ENCODE measurements at regions not wholly inside any gene's neighbourhood (a gene's known extent, or its start where the extent isn't known, plus 50 kb on each side); places are given as distances from the start of the nearest gene placed in this dataset.
"Not testable (repeated sequence)": the region's sequence is repeated elsewhere in the genome, so short reads cannot be mapped to it uniquely, and the experiment has no call there.

GRCh38 chr1:29801561-29801973, 565.2 kb downstream of the PTPRU start:
- peak; percentile 35 for DNase-seq

GRCh38 chr1:29801003-29801402, 564.7 kb downstream of the PTPRU start:
- no peak for DNase-seq

DNA sequence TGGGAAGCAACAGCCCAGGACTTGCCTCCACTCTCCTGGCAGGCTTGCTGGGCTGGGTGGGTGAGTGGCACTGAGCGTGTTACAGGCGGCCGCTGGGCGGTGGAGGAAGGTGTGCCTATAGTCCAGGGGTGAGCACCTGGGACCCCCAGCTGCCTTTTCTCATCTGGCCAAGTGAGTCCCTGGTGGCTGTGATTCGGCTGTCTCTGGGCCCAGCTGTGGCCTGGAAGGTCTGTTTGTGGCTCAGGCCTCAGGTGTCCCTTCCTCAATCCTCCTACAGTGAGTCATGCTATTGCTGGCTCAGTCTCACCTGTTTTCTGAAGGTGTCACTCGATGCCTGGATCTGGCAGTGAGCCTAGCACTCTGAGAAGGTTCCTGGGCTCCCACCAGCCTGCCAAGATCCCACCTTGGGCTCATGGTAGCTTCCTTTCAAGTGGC, 564.2 kb downstream of the PTPRU start:
- DNase-seq, result no peak

- peak; percentile 43 for DNase-seq
Observed at GRCh38 chr1:29800120-29800519, 563.8 kb downstream of the PTPRU start.

DNA sequence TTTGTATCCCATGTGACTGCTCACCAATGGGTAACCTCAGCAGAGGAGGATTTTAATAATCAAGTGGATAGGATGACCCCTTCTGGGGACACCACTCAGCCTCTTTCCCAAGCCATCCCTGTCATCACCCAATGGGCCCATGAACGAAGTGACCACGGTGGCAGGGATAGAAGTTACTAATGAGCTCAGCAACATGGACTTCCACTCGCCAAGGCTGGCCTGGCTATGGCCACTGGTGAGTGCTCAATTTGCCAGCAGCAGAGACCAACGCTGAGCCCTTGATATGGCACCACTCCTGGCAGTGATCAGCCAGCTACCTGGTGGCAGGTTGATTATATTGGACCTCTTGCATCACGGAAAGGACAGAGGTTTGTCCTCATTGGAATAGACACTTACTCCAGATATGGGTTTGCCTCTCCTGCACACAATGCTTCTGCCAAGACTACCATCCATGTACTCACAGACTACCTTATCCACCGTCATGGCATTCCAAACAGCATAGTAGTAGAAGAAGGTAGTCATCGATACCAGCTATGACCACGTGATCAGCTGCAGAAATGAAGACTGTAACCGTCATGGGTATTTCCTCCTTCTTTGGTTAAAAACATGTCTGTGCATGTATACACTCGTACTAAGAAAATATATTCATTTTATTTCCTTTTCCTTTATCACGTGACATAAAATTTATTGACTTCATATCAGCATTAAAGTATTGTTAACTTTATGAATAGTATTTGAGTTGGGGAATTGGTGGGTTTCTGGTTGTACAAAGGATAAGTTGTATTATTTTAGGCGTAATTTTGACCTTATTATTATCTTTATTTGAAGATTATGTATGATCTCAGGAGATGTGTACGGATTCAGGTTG, 562.6 kb downstream of the PTPRU start:
- DNase-seq, result no peak

GRCh38 chr1:29797125-29797524, 560.8 kb downstream of the PTPRU start:
- DNase-seq, result not testable (repeated sequence)

DNA sequence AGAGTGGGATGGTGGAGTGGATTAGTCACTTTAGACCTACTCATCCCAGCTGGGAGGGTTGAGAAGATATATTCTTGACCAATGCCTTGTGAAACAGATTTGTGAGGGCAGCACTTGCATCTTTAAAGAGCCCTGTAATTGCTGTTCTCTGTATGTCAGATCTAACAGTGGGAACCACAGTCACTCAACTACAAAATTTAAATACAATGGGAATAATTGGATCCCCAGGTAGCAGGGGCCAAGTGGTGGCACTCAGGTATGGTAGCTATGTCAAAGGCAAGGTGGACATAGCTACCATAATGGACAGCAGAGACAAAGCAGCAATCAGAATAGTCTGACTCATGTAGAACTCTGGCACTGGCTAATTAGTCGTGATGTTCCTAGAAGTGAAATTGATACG, 559.6 kb downstream of the PTPRU start:
- not testable (repeated sequence) for DNase-seq

DNA sequence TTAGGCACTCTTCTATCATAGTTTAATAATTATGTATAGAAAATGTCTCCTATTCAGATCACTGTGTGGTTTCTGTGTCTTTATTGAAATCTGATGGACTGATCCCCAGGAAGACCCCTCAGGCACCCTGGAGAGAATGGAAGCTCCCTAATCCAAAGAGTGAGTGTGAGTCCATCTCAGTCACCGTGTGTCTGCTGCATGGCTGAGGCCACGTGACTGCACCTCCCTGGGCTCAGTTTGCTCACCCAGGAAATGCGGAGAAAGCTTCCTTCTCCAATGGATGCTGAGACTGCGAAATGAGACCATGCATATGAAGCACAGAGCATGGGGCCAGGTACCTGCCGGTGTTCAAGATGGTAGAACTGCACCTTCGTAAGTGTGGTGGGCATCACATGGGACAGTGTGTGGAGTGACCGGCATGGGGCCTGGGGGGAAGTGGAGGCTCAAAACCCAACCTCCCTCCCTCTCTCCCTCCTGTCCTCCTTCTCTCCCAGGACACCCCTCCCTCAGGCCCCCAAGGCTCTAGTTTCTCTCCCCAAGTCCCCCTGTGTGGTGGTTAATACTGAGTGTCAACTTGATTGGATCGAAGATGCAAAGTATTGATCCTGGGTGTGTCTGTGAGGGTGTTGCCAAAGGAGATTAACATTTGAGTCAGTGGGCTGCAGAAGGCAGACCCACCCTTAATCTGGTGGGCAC, 557.5 kb downstream of the PTPRU start:
- DNase-seq, result no peak

DNA sequence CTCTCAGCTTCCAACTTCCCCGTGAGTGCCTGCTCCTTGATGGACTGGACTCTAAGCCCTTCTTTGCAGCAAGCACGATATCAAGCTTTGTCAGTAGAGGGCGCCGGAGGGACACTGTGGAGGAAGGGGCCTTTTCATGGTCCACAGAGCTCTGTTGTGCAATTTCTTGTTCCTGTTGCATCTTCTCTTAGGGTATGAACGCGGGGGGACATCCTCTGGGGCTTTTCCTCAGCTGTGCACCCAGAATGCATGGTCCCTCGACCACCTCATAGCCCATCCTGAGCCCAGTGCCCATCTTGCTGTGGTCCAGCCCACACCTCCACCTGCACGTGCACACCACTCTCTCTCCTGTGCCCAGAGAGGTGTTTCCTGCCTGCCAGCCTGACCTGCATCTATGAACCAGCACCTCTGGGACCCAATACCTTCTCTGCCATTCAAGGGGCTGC, 556.8 kb downstream of the PTPRU start:
- peak; percentile 93 for DNase-seq

- DNase-seq, result no peak
Observed at GRCh38 chr1:29789910-29790247, 553.6 kb downstream of the PTPRU start.

DNA sequence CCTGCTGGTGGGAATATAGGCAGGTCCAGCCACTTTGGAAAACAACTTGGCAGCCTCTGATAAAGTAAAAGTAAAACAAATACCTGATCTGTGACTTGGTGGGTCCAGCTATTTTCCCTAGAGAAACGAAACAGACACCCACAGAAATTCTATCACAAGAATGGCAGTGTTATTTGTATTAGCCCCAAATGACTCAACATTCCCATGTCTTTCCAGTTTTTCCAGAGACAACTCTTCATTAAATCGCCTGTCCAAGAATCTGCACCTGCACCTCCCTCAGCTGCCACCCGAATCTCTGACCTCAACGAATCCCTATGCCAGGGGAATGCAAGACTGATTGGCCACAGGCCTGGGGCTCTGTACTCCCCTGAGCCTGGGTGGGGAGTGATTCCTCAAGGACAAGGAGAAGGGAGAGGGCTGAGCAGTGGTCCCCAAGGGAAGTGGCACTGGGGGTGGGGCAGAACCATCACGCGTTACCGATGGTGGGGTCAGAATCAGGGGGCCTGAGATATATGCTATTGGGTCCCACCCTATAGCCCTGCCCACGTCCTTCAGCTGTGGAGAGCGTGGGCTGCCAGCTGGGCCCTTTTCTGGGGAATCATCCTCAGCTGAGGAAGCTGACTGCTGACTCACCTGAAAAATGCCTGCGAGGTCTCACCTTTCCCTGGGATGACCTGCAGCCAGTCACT, 553.0 kb downstream of the PTPRU start:
- DNase-seq, result no peak

DNA sequence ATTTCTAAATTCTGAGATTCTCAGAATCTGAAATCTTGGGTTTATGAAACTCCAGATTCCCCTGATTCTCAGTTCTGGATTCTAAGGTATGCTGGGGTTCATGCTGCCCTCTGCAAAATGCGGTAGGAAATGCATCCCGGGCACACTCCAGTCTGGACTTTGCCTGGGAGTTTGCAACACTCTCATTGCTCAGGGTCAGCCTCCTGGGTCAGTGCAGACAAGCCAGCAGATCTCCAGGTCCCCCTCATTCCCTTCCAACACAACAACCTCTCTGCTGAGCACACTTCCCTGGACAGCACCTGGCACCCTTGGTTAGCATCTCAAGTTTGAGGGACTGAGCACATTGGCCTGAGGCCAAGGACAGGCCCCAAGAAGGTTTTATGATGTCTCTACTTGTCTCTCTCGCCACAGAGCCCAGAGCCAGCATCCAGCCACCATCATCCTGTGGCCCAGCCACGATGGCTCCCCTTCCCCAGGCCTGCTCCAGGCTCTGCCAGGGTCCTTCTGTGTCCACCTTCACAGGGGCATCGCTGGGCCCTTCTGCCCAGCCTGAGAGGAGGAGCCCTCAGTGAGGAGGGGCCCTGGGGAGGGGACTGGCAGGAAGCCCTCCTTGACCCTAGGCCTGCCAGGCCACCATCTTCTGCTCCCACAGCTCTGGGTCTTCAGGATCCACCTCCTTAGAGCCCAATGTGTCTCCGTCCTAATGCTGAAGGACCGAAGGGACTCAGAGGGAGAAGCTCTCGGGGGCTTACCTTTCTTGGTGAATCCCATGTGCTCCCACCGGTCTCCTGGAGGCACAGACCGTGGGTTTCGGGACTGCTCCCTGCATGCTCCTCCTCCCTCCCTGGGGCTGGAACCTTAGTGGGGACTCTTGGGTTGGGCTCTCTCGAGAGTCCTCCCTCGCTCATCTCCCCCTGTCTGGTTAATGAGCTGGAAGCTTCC, 550.7 kb downstream of the PTPRU start:
- peak; percentile 25 for DNase-seq

DNA sequence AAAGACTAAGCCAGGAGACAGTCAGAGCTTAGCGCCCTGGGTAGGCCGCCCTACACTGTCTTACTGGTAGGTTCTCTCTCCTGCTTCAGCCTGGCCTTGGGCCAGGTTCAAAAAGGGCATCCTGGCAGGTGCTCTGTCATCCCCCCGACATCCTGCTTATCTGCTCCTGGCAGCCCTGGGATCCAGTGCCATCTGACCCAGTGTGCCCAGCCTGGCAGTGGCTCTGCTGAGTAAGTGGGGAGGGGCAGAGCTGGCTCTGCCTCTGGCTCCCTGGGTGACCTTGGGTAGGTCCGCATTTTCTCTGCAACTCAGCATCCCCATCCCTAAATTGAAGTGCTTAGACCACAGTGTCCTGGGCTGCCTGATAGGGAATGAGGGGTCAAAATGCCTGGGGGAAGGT, 549.9 kb downstream of the PTPRU start:
- no peak for DNase-seq

- no peak for DNase-seq
Observed at GRCh38 chr1:29785554-29785953, 549.2 kb downstream of the PTPRU start.

DNA sequence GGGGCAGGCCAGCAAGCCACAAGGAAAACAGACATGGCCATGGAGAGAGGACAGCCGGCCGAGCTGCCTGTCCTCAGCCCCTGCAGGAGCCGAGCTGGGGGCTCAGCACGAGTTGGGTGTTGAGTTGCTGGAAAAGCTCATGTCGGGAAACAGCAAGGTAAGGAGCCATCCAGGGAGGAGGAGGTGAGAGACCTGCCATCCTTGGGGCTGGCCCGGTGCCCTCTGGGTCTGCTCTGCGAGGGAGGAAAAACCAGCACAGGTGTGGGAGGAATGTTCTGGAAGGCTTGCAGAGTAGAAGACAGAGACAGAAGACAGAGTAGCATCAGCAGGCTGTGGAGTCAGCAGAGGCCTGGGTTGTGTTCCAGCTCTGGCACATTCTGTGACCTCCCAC, 548.8 kb downstream of the PTPRU start:
- DNase-seq, result no peak

GRCh38 chr1:29784276-29785136, 548.2 kb downstream of the PTPRU start:
- DNase-seq, result no peak

- DNase-seq, result no peak
Observed at GRCh38 chr1:29783508-29784275, 547.4 kb downstream of the PTPRU start.

GRCh38 chr1:29782846-29783507, 546.7 kb downstream of the PTPRU start:
- DNase-seq, result no peak

- DNase-seq, result no peak
Observed at GRCh38 chr1:29779146-29779545, 542.8 kb downstream of the PTPRU start.

GRCh38 chr1:29777522-29777921, 541.2 kb downstream of the PTPRU start:
- no peak for DNase-seq

All from islet precursor cell (in vitro differentiated cells).